GM21786 (cell line): ENCODE measurements at regions not wholly inside any gene's neighbourhood (a gene's known extent, or its start where the extent isn't known, plus 50 kb on each side); places are given as distances from the start of the nearest gene placed in this dataset.
"Not testable (repeated sequence)": the region's sequence is repeated elsewhere in the genome, so short reads cannot be mapped to it uniquely, and the experiment has no call there.

Experiments
- ATAC-seq: cut with Tn5 transposase; IDR thresholded peaks from one replicate; pipeline ENCODE4 v1.9.1; 2021; ENCODE audit not compliant: unreplicated experiment

DNA sequence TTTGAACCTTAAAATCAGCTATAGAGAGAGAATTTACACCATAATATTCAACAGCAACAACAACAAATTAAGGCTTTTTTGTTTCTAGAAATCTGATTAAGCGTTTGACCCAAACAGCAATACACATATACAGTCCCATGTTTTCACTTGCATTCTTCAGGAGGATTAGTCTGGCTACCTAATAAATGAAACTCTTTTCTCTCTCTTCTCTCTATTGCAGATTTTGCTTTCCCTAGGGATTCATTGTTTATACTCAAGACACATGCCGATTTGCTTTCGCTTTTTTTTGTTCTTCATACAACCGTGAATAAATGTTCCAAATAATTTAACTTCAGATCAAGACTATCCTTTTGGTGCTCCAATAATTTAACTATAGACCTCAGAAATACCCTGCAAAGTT is 162.4 kb upstream of the PTBP2 start:
- ATAC-seq = no peak

DNA sequence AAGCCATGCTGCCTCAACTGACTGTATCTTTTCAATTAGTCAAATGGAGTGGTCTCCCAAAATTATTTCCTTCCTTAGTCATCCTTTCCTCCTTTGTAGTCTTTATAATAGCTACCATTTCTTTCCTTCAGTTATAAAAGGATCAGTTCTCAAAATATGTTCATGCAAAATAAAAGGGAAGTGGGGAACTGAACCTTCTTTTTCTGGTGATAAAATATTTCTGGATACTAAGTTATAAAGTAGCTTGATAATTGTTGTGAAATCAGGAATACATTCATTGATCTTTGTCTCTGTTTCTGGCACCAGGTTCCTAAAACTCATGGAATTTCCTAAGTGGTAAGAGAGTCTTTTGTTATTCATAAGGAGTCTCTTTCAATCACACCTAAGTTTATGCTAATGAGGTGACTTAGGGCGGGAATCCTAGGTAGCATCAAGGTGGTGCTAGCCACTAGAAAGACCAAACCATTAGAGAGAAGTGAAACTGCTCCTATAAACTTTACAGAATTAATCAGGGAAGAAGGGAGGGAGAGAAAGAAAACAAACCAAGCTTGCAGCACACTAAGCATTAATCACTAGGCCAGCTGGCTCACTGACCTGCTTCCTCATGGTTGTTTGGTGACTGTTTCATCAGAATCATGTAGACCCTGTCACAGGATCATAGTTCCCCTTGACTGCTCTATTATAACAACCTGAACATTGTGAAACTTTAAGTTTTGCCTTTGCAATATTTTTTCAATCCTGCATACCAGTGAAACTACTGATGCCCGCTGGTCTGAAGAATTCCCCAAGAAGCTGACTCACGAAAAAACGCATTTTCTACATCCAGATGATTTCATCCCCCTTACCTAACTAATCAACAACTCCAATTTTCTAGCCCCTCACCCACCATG is 161.6 kb upstream of the PTBP2 start:
- no peak for ATAC-seq

GRCh38 chr1:96562094-96562493 is 159.5 kb upstream of the PTBP2 start:
- ATAC-seq = no peak

GRCh38 chr1:96564401-96564800 is 157.2 kb upstream of the PTBP2 start:
- not testable (repeated sequence) for ATAC-seq

GRCh38 chr1:96565546-96565945 is 156.0 kb upstream of the PTBP2 start:
- no peak for ATAC-seq

GRCh38 chr1:96568639-96569038 is 152.9 kb upstream of the PTBP2 start:
- ATAC-seq = no peak

- ATAC-seq = no peak
Measured at GRCh38 chr1:96569288-96569687, 152.3 kb upstream of the PTBP2 start.

DNA sequence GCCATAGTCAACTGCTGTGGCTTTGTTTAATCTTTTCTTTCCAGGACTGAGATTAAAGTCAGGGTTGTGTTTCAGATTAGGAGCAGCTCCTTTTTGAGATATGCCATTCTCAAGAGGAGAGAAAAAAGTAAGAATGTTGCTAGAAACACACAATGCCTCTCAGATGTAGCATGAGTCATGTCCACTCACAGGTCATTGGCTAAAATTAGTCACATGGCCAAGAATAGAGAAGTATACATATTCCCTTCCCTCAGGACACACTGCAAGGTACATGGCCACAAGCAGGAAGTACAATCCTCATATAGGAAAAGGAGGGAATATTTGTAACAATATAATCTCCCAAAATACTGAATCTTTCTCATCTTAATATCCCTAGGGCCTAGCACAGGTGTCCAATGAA is 141.9 kb upstream of the PTBP2 start:
- ATAC-seq = no peak

GRCh38 chr1:96580920-96581319 is 140.7 kb upstream of the PTBP2 start:
- no peak for ATAC-seq

DNA sequence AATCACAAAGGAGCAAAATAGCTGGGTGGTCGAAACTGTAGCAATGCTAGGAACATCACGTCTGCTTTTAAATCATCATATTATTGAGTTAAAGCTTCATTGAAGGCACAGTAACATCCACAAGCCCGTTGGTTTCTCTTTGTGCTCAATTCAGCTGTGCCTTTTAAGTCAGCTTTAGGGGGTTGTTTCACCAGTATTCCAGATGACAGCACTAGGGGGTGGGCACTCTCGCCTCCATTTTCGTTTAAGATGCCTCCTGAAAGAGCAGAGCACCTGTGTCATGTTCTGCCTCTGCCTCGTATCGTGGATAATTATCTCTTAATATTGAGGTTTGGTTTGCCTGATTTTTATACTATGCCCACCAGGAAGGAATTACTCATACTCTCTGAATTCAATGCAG is 139.8 kb upstream of the PTBP2 start:
- no peak for ATAC-seq

DNA sequence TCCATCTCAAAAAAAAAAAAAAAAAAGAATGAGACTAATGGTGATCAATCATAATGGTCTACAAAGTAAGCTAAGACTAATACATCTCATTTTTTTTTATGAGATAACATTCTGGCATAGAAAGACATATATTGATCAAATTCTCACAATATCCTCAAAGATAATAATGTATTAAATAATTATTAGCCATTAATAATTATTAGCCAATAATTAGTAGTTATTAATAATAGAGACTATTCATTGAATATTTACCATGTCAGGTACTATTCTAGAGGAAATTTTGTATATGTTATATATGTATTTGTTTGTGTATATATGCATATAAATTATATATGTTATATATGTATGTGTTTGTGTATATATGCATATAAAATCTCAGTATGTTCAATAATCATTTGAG is 137.7 kb upstream of the PTBP2 start:
- ATAC-seq = no peak

DNA sequence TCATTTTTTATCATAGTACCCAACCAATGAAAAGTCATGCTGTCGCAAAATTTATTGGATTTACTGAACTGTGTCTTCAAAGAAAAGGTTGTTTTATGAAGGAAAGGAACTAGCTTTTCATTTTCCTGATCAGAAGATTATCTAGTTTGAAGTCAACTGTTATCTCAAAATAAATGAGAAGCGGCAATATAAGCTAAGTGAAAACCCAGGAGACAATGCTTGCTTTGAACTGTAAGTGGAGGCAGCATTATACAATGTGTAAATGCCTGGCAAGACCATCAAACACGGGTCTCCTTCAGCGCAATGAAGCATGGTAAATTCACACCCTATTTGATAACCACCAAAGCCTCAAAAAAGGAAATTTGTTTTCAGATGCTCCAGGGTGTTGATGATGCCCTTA is 134.4 kb upstream of the PTBP2 start:
- no peak for ATAC-seq

DNA sequence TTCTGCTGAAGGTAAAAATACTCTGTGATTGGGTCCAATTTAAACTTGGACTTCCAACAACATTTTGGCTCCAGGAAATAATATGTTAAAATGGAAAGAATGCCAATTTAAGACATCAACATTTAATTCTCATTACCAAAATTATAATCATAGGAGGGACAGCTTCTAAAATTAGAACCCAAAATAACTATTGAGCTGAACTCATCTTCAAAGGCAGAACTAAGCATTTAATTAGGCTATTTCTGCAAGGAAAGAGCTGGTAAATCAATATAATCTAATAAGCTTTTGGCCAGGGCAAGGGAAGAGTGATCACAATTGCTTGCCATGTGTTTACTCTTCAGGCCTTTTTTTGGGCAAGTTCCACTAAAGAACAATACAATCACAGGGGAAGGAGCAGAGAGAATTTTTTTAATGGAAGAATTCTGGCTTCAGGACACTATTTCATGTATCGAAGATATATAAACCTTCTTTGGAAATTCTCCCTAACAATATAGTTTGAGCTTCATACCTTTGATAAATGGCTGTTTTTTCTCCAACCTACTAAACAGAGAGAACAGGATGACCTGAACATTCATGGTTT is 133.1 kb upstream of the PTBP2 start:
- ATAC-seq = no peak

DNA sequence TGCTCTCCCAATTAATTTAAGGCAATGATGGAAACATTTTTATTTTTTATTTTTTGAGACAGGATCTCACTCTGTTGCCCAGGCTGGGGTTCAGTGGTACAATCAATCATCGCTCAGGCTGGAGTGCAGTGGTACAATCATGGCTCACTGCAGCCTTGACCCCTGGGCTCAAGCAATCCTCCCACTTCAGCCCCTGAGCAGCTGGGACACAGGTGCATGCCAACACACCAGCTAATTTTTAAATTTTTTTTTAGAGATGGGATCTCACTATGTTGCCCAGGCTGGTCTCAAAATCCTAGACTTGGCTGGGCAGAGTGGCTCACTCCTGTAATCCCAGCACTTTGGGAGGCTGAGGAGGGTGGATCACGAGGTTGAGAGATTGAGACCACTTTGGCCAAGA is 126.1 kb upstream of the PTBP2 start:
- not testable (repeated sequence) for ATAC-seq

GRCh38 chr1:96596226-96596922 is 125.2 kb upstream of the PTBP2 start:
- ATAC-seq = peak; percentile 88

DNA sequence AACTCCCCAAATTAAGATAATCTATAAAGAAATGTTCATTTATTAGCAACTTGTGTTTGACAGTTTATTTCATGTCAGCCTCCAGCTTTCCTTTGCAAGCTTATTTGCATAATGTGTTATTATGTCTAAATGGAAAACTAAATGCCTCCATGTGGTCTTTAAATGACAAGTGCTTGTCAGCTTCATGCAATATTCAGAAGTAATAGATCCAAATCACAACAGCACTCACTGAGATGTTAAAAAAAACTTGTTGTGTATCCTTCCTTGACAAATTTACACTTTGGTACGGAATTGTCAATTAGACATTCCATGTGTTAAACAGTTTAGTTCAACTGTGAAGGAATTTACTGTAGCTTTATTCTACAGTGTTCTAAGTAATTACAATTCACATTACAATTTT is 124.4 kb upstream of the PTBP2 start:
- no peak for ATAC-seq

GRCh38 chr1:96598416-96599168 is 123.0 kb upstream of the PTBP2 start:
- no peak for ATAC-seq

- ATAC-seq = not testable (repeated sequence)
Measured at GRCh38 chr1:96604620-96605019, 117.0 kb upstream of the PTBP2 start.

- ATAC-seq = not testable (repeated sequence)
Measured at GRCh38 chr1:96617375-96617774, 104.2 kb upstream of the PTBP2 start.

DNA sequence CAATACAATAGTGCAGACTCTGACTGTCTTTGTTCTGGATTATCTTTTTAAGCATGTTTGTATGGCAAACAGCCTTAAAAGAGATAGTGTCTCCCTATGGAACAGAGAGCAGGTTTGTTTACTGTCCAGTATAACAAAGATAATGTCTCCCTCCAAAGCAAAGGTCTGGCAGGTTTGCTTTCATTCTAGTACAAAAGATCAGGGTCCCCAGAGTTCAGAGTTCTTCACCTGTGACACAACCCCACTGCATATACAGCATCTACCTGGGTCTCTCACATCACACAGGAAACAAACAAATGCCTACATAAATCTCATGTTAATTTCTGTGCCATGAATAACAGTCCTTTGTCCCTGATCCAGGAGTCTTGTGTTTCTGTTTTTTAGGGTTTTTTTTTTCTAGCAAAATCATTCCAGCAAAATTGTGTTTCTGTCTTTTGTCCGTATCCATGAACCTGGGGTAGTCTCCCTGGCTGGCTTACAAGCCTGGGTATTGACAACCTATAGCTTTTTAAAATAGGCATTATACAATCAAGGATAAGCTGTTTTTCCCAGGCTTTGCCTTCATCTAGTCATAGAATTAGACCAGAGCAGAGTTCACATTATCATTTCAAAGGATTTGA is 89.4 kb upstream of the PTBP2 start:
- ATAC-seq = no peak

- ATAC-seq = no peak
Measured at GRCh38 chr1:96633695-96634094, 87.9 kb upstream of the PTBP2 start.
